ENCODE measurements at regions not wholly inside any gene's neighbourhood (a gene's known extent, or its start where the extent isn't known, plus 50 kb on each side); places are given as distances from the start of the nearest gene placed in this dataset.
"Not testable (repeated sequence)": the region's sequence is repeated elsewhere in the genome, so short reads cannot be mapped to it uniquely, and the experiment has no call there.

GRCh38 chr4:42778349-42778748 lies 114.2 kb upstream of the GRXCR1 start:
- POLR2A ChIA-PET, result no interaction called here
- CTCF ChIA-PET, result no interaction called here
- Histone ChIP-seq H3K27me3 (replicated peaks in 2 of 5; ENCODE audit: control insufficient read depth in 4 of 5, insufficient read depth in 5 of 5, low read length in 4 of 5) (no peaks in the 10 kb centered on the region), H3K27ac (ENCODE audit: insufficient read depth in 1 of 2, low read depth in 1 of 2, low read length in 2 of 2, poor library complexity in 1 of 2, severe bottlenecking in 2 of 2) (no peak overlapping the region), H3K4me1 (ENCODE audit: control extremely low read depth in 1 of 4, control insufficient read depth in 4 of 4, insufficient read depth in 4 of 4, low read length in 3 of 4) (no peaks in the 10 kb centered on the region), H3K4me3 (ENCODE audit: control insufficient read depth in 1 of 7, extremely low read depth in 1 of 7, insufficient read depth in 4 of 7, low read depth in 2 of 7, low read length in 6 of 7) (no peak overlapping the region), H3K9me3 (ENCODE audit: control extremely low read depth in 1 of 5, control insufficient read depth in 4 of 5, insufficient read depth in 2 of 5, low read depth in 1 of 5, low read length in 4 of 5) (no peaks in the 10 kb centered on the region), H3K36me3 (ENCODE audit: control insufficient read depth in 4 of 4, insufficient read depth in 4 of 4, low read length in 3 of 4) (no peaks in the 10 kb centered on the region)
- no peak for DNase-seq
- 94% methylated on average over 5 of the region's 6 CpGs for WGBS (ENCODE audit: insufficient coverage)

GRCh38 chr4:42768125-42768748 lies 111.3 kb upstream of the ATP8A1 start:
- ChIA-PET POLR2A (no interaction called here), CTCF (no interaction called here)
- no peak for DNase-seq
- WGBS (ENCODE audit: insufficient coverage), result 93% methylated on average over 4 of the region's 4 CpGs
- Histone ChIP-seq H3K4me3 (ENCODE audit: control insufficient read depth in 1 of 7, extremely low read depth in 1 of 7, insufficient read depth in 4 of 7, low read depth in 2 of 7, low read length in 6 of 7) (no peak overlapping the region), H3K27ac (ENCODE audit: insufficient read depth in 1 of 2, low read depth in 1 of 2, low read length in 2 of 2, poor library complexity in 1 of 2, severe bottlenecking in 2 of 2) (no peak overlapping the region), H3K36me3 (ENCODE audit: control insufficient read depth in 4 of 4, insufficient read depth in 4 of 4, low read length in 3 of 4) (no peaks in the 10 kb centered on the region), H3K4me1 (ENCODE audit: control extremely low read depth in 1 of 4, control insufficient read depth in 4 of 4, insufficient read depth in 4 of 4, low read length in 3 of 4) (no peaks in the 10 kb centered on the region), H3K9me3 (ENCODE audit: control extremely low read depth in 1 of 5, control insufficient read depth in 4 of 5, insufficient read depth in 2 of 5, low read depth in 1 of 5, low read length in 4 of 5) (no peaks in the 10 kb centered on the region), H3K27me3 (replicated peaks in 2 of 5; ENCODE audit: control insufficient read depth in 4 of 5, insufficient read depth in 5 of 5, low read length in 4 of 5) (no peaks in the 10 kb centered on the region)

DNA sequence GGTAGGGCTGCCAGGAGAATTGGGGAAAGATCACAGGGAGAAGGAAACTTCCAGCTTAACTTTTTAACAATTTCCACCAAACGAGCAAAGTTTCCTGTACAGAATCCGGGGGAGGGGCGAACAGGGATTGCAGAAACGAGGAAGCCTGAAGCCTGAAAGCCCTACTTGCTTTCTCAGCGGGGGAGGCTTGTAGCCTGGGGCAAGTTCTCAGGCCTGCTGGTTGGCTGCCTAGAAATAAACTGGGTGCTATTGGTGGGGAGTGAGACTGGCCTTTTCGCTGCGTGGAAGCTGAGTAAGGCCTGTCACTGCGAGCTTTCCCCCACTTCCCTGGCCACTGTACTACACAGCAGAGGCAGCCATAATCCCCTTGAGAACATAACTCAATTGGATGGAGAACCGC lies 110.8 kb upstream of the ATP8A1 start:
- DNase-seq, result no peak
- Histone ChIP-seq H3K27me3 (replicated peaks in 2 of 5; ENCODE audit: control insufficient read depth in 4 of 5, insufficient read depth in 5 of 5, low read length in 4 of 5) (no peaks in the 10 kb centered on the region), H3K4me3 (ENCODE audit: control insufficient read depth in 1 of 7, extremely low read depth in 1 of 7, insufficient read depth in 4 of 7, low read depth in 2 of 7, low read length in 6 of 7) (no peak overlapping the region), H3K27ac (ENCODE audit: insufficient read depth in 1 of 2, low read depth in 1 of 2, low read length in 2 of 2, poor library complexity in 1 of 2, severe bottlenecking in 2 of 2) (no peak overlapping the region), H3K9me3 (ENCODE audit: control extremely low read depth in 1 of 5, control insufficient read depth in 4 of 5, insufficient read depth in 2 of 5, low read depth in 1 of 5, low read length in 4 of 5) (no peaks in the 10 kb centered on the region), H3K36me3 (ENCODE audit: control insufficient read depth in 4 of 4, insufficient read depth in 4 of 4, low read length in 3 of 4) (no peaks in the 10 kb centered on the region), H3K4me1 (ENCODE audit: control extremely low read depth in 1 of 4, control insufficient read depth in 4 of 4, insufficient read depth in 4 of 4, low read length in 3 of 4) (no peaks in the 10 kb centered on the region)
- ChIA-PET CTCF (no interaction called here), POLR2A (no interaction called here)
- WGBS (ENCODE audit: insufficient coverage), result 93% methylated on average over 7 of the region's 9 CpGs

GRCh38 chr4:42761804-42762203 lies 104.9 kb upstream of the ATP8A1 start:
- CTCF ChIA-PET, result interaction anchor here (0.6 to 1.1 kb wide), 2 partner anchors 10 to 20 kb away, joined by 3 read pairs; no protein-coding TSS in a partner anchor
- no CpG with 5 or more reads among the region's 2 CpGs for WGBS (ENCODE audit: insufficient coverage)
- Histone ChIP-seq H3K9me3 (ENCODE audit: control extremely low read depth in 1 of 5, control insufficient read depth in 4 of 5, insufficient read depth in 2 of 5, low read depth in 1 of 5, low read length in 4 of 5) (no peaks in the 10 kb centered on the region), H3K27ac (ENCODE audit: insufficient read depth in 1 of 2, low read depth in 1 of 2, low read length in 2 of 2, poor library complexity in 1 of 2, severe bottlenecking in 2 of 2) (no peak overlapping the region), H3K4me1 (ENCODE audit: control extremely low read depth in 1 of 4, control insufficient read depth in 4 of 4, insufficient read depth in 4 of 4, low read length in 3 of 4) (no peaks in the 10 kb centered on the region), H3K36me3 (ENCODE audit: control insufficient read depth in 4 of 4, insufficient read depth in 4 of 4, low read length in 3 of 4) (no peaks in the 10 kb centered on the region), H3K27me3 (replicated peaks in 2 of 5; ENCODE audit: control insufficient read depth in 4 of 5, insufficient read depth in 5 of 5, low read length in 4 of 5) (no peaks in the 10 kb centered on the region), H3K4me3 (ENCODE audit: control insufficient read depth in 1 of 7, extremely low read depth in 1 of 7, insufficient read depth in 4 of 7, low read depth in 2 of 7, low read length in 6 of 7) (no peak overlapping the region)
- DNase-seq, result no peak
- POLR2A ChIA-PET, result no interaction called here

DNA sequence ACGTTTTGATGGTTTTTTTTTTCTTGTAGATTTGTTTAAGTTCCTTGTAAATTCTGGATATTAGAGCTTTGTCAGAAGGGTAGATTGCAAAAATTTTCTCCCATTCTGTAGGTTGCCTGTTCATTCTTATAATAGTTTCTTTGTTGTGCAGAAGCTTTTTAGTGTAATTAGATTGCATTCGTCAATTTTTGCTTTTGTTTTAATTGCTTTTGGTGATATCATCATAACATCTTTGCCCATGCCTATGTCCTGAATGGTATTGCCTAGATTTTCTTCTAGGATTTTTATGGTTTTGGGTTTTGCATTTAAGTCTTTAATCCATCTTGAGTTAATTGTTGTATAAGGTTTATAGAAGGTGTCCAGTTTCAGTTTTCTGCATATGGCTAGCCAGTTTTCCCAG lies 98.1 kb upstream of the ATP8A1 start:
- WGBS (ENCODE audit: insufficient coverage), result no CpG with 5 or more reads among the region's 2 CpGs
- H3K9me3 ChIP-seq (ENCODE audit: control extremely low read depth in 1 of 5, control insufficient read depth in 4 of 5, insufficient read depth in 2 of 5, low read depth in 1 of 5, low read length in 4 of 5); DNase-seq; H3K4me1 ChIP-seq (ENCODE audit: control extremely low read depth in 1 of 4, control insufficient read depth in 4 of 4, insufficient read depth in 4 of 4, low read length in 3 of 4); H3K36me3 ChIP-seq (ENCODE audit: control insufficient read depth in 4 of 4, insufficient read depth in 4 of 4, low read length in 3 of 4); H3K4me3 ChIP-seq (ENCODE audit: control insufficient read depth in 1 of 7, extremely low read depth in 1 of 7, insufficient read depth in 4 of 7, low read depth in 2 of 7, low read length in 6 of 7); H3K27me3 ChIP-seq (replicated peaks in 2 of 5; ENCODE audit: control insufficient read depth in 4 of 5, insufficient read depth in 5 of 5, low read length in 4 of 5); CTCF ChIA-PET; H3K27ac ChIP-seq (ENCODE audit: insufficient read depth in 1 of 2, low read depth in 1 of 2, low read length in 2 of 2, poor library complexity in 1 of 2, severe bottlenecking in 2 of 2): not testable (repeated sequence)
- POLR2A ChIA-PET, result interaction anchor here (0.6 kb wide), 1 partner anchor 153 kb away, joined by 3 read pairs; no protein-coding TSS in a partner anchor

DNA sequence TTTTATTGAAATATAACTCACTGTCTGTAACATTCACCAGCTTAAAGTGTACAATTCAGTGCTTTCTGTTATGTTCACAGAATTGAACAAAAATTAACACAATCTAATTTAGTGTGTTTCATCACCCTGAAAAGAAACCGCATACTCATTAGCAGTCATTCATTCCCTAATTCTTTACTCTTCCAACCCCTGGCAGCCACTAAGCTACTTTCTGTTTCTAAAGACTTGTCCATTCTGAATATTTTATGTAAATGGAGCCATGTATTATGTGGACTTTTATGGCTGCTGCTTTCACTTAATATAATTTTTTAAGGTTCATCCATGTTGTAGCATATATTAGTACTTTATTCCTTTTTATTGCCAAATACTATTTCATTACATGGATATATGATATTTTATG lies 94.7 kb upstream of the ATP8A1 start:
- POLR2A ChIA-PET, result no interaction called here
- WGBS (ENCODE audit: insufficient coverage), result no CpG with 5 or more reads among the region's 1 CpG

GRCh38 chr4:42750856-42751255 lies 94.0 kb upstream of the ATP8A1 start:
- WGBS (ENCODE audit: insufficient coverage), result no CpG with 5 or more reads among the region's 2 CpGs
- Histone ChIP-seq H3K4me1 (ENCODE audit: control extremely low read depth in 1 of 4, control insufficient read depth in 4 of 4, insufficient read depth in 4 of 4, low read length in 3 of 4) (peaks cover 0 to 3% (median 1%) of the 10 kb centered on the region in 4 experiments), H3K9me3 (ENCODE audit: control extremely low read depth in 1 of 5, control insufficient read depth in 4 of 5, insufficient read depth in 2 of 5, low read depth in 1 of 5, low read length in 4 of 5) (peaks cover 0 to 1% (median 0%) of the 10 kb centered on the region in 5 experiments), H3K27me3 (replicated peaks in 2 of 5; ENCODE audit: control insufficient read depth in 4 of 5, insufficient read depth in 5 of 5, low read length in 4 of 5) (no peaks in the 10 kb centered on the region), H3K4me3 (ENCODE audit: control insufficient read depth in 1 of 7, extremely low read depth in 1 of 7, insufficient read depth in 4 of 7, low read depth in 2 of 7, low read length in 6 of 7) (no peak overlapping the region), H3K36me3 (ENCODE audit: control insufficient read depth in 4 of 4, insufficient read depth in 4 of 4, low read length in 3 of 4) (no peaks in the 10 kb centered on the region), H3K27ac (ENCODE audit: insufficient read depth in 1 of 2, low read depth in 1 of 2, low read length in 2 of 2, poor library complexity in 1 of 2, severe bottlenecking in 2 of 2) (no peak overlapping the region)
- ChIA-PET POLR2A (no interaction called here), CTCF (interaction anchor here (1.2 to 7.3 kb wide), 4 partner anchors 12 to 182 kb away, joined by 3 to 90 read pairs (median 10); partner anchors contain the start of gene ATP8A1)
- no peak for DNase-seq

More for the DNA sequence above, 94.7 kb upstream of the ATP8A1 start:
- Histone ChIP-seq H3K9me3 (ENCODE audit: control extremely low read depth in 1 of 5, control insufficient read depth in 4 of 5, insufficient read depth in 2 of 5, low read depth in 1 of 5, low read length in 4 of 5) (peaks cover 0 to 1% (median 0%) of the 10 kb centered on the region in 5 experiments), H3K27ac (ENCODE audit: insufficient read depth in 1 of 2, low read depth in 1 of 2, low read length in 2 of 2, poor library complexity in 1 of 2, severe bottlenecking in 2 of 2) (no peak overlapping the region), H3K4me3 (ENCODE audit: control insufficient read depth in 1 of 7, extremely low read depth in 1 of 7, insufficient read depth in 4 of 7, low read depth in 2 of 7, low read length in 6 of 7) (no peak overlapping the region), H3K36me3 (ENCODE audit: control insufficient read depth in 4 of 4, insufficient read depth in 4 of 4, low read length in 3 of 4) (no peaks in the 10 kb centered on the region), H3K4me1 (ENCODE audit: control extremely low read depth in 1 of 4, control insufficient read depth in 4 of 4, insufficient read depth in 4 of 4, low read length in 3 of 4) (peaks cover 0 to 3% (median 1%) of the 10 kb centered on the region in 4 experiments), H3K27me3 (replicated peaks in 2 of 5; ENCODE audit: control insufficient read depth in 4 of 5, insufficient read depth in 5 of 5, low read length in 4 of 5) (no peaks in the 10 kb centered on the region)
- DNase-seq, result no peak
- CTCF ChIA-PET, result interaction anchor here (1.0 to 7.3 kb wide), 5 partner anchors 11 to 380 kb away, joined by 3 to 90 read pairs (median 4); partner anchors contain the start of gene ATP8A1
